GM23338 (cell line): ENCODE measurements at regions not wholly inside any gene's neighbourhood (a gene's known extent, or its start where the extent isn't known, plus 50 kb on each side); places are given as distances from the start of the nearest gene placed in this dataset.

Experiments used
- ATAC-seq: fragments of 200-7000 bp; cut with Tn5 transposase; 3 replicates; pipeline ENCODE4 v1.9.1; 2020
- DNase-seq: peaks from one replicate; pipeline ENCODE4 v3.0.0-alpha.2; 2015; ENCODE audit warnings: low spot score
- H2AFZ ChIP-seq: fragments of 200-600 bp; sonication (generic); 2 replicates; pipeline ENCODE4 v1.8.0; 2016; ENCODE audit warnings: antibody characterized with exemption, mild to moderate bottlenecking, moderate library complexity
- H3F3A ChIP-seq: fragments of 200-600 bp; sonication (generic); replicated peaks from 2 replicates; pipeline ENCODE4 v1.8.0; 2017; ENCODE audit warnings: antibody characterized with exemption, mixed run types, low read depth
- H3K27ac ChIP-seq: fragments of 200-600 bp; sonication (generic); 2 replicates; pipeline ENCODE4 v1.6.1; 2016; ENCODE audit warnings: low read depth
- H3K27me3 ChIP-seq: fragments of 200-600 bp; sonication (generic); 2 replicates; pipeline ENCODE4 v1.8.0; 2016; ENCODE audit warnings: mild to moderate bottlenecking, mixed run types, moderate library complexity; ENCODE audit not compliant: insufficient read depth
- H3K36me3 ChIP-seq: fragments of 200-600 bp; sonication (generic); 2 replicates; pipeline ENCODE4 v1.8.0; 2016; ENCODE audit warnings: mild to moderate bottlenecking; ENCODE audit not compliant: insufficient read depth
- H3K4me1 ChIP-seq: fragments of 200-600 bp; sonication (generic); 2 replicates; pipeline ENCODE4 v1.8.0; 2016; ENCODE audit warnings: mild to moderate bottlenecking, moderate library complexity; ENCODE audit not compliant: insufficient read depth
- H3K4me2 ChIP-seq: fragments of 200-600 bp; sonication (generic); 2 replicates; pipeline ENCODE4 v1.7.1; 2017; ENCODE audit warnings: mixed run types
- H3K4me3 ChIP-seq: fragments of 200-600 bp; sonication (generic); 2 replicates; pipeline ENCODE4 v1.6.1; 2016; ENCODE audit warnings: mixed run types
- H3K79me2 ChIP-seq: fragments of 200-600 bp; sonication (generic); replicated peaks from 2 replicates; pipeline ENCODE4 v1.8.0; 2017; ENCODE audit warnings: mild to moderate bottlenecking; ENCODE audit not compliant: insufficient read depth
- H3K9me2 ChIP-seq: fragments of 200-600 bp; sonication (generic); 2 replicates; pipeline ENCODE4 v1.8.0; 2017; ENCODE audit not compliant: insufficient read depth
- H4K20me1 ChIP-seq: fragments of 200-600 bp; sonication (generic); replicated peaks from 2 replicates; pipeline ENCODE4 v1.8.0; 2017; ENCODE audit warnings: mild to moderate bottlenecking; ENCODE audit not compliant: insufficient read depth
- H3K27ac Mint-ChIP-seq: 2 replicates; pipeline ENCODE4 v1.8.0; 2020; ENCODE audit warnings: inconsistent platforms, mild to moderate bottlenecking, moderate library complexity, mixed read lengths
- H3K27me3 Mint-ChIP-seq: 3 replicates; pipeline ENCODE4 v1.8.0; 2022; ENCODE audit warnings: low read depth, mild to moderate bottlenecking, moderate library complexity, mixed read lengths, inconsistent platforms; ENCODE audit not compliant: insufficient read depth, poor library complexity
- H3K36me3 Mint-ChIP-seq: 3 replicates; pipeline ENCODE4 v1.8.0; 2021; ENCODE audit warnings: low read depth, mild to moderate bottlenecking, inconsistent platforms, moderate library complexity, mixed read lengths
- H3K4me1 Mint-ChIP-seq: 3 replicates; pipeline ENCODE4 v1.8.0; 2020; ENCODE audit warnings: mild to moderate bottlenecking, inconsistent platforms, mixed read lengths
- H3K4me3 Mint-ChIP-seq: 3 replicates; pipeline ENCODE4 v1.8.0; 2021; ENCODE audit warnings: moderate library complexity, mild to moderate bottlenecking, inconsistent platforms, mixed read lengths
- H3K9me3 Mint-ChIP-seq: 3 replicates; pipeline ENCODE4 v1.8.0; 2020; ENCODE audit warnings: moderate library complexity, mild to moderate bottlenecking, inconsistent platforms, mixed read lengths
- EZH2 ChIP-seq: fragments of 200-600 bp; sonication (generic); IDR thresholded peaks from one replicate; pipeline ENCODE4 v1.8.0; 2017; ENCODE audit warnings: antibody characterized with exemption, mild to moderate bottlenecking, low read depth; ENCODE audit not compliant: unreplicated experiment
- JUNB ChIP-seq: IDR thresholded peaks from one replicate; pipeline ENCODE4 v1.6.1; 2016; ENCODE audit warnings: antibody characterized with exemption; ENCODE audit not compliant: unreplicated experiment
- STAT1 ChIP-seq: IDR thresholded peaks from one replicate; pipeline ENCODE4 v1.6.1; 2016; ENCODE audit warnings: antibody characterized with exemption; ENCODE audit not compliant: unreplicated experiment
- ZNF114 ChIP-seq: fragments of 250-450 bp; sonication (Bioruptor Pico); IDR thresholded peaks from 2 replicates; pipeline ENCODE4 v1.5.0; 2020; ENCODE audit warnings: mild to moderate bottlenecking, moderate library complexity
- ZNF462 ChIP-seq: fragments of 250-450 bp; sonication (Bioruptor Pico); IDR thresholded peaks from 2 replicates; pipeline ENCODE4 v1.5.0; 2020; ENCODE audit warnings: mild to moderate bottlenecking, moderate library complexity
- TF ChIP-seq, protein P1 (sequence below): IDR thresholded peaks from 2 replicates; pipeline ENCODE4 v1.6.1; 2016; ENCODE audit warnings: antibody characterized with exemption
- TF ChIP-seq, protein P2 (sequence below), 2 experiments: fragments of 200-600 bp in 1 of 2; sonication (generic) in 1 of 2; conservative IDR thresholded peaks; 2 replicates each; pipeline versions ENCODE4 v1.5.1 to v1.6.1; 2016 to 2017; ENCODE audit warnings: antibody characterized with exemption in 2 of 2, low read depth in 2 of 2, mild to moderate bottlenecking in 2 of 2, moderate library complexity in 1 of 2

GRCh38 chr2:4668381-4668780 is 965.0 kb downstream of the DCDC2C start (continued):
- TF ChIP-seq ZNF462 (CRISPR knock-in tag): no peak
- no peak for TF ChIP-seq STAT1

- H3K27me3 ChIP-seq: no peaks in the 10 kb centered on the region
- H3F3A ChIP-seq: no peaks in the 10 kb centered on the region
- H3K36me3 Mint-ChIP-seq: peaks cover 2% of the 10 kb centered on the region; the same call in 2 of the 3 replicates
- H3K4me3 ChIP-seq: no peak overlapping the region
- H3K4me1 ChIP-seq: no peaks in the 10 kb centered on the region
- H3K79me2 ChIP-seq: no peaks in the 10 kb centered on the region
- ATAC-seq (no peak), DNase-seq (no peak)
- H3K36me3 ChIP-seq: no peaks in the 10 kb centered on the region
- H4K20me1 ChIP-seq: no peaks in the 10 kb centered on the region
- H3K27ac Mint-ChIP-seq: no peak overlapping the region
- no peaks in the 10 kb centered on the region for H3K4me1 Mint-ChIP-seq
- H3K9me3 Mint-ChIP-seq: peaks cover 71% of the 10 kb centered on the region
- no peak overlapping the region for H3K27ac ChIP-seq
- no peak overlapping the region for H3K4me3 Mint-ChIP-seq
- no peaks in the 10 kb centered on the region for H3K27me3 Mint-ChIP-seq
- no peak overlapping the region for H3K4me2 ChIP-seq
- H2AFZ ChIP-seq: no peak overlapping the region
- H3K9me2 ChIP-seq: no peaks in the 10 kb centered on the region
- TF ChIP-seq EZH2: no peak
- TF ChIP-seq, protein P1, sequence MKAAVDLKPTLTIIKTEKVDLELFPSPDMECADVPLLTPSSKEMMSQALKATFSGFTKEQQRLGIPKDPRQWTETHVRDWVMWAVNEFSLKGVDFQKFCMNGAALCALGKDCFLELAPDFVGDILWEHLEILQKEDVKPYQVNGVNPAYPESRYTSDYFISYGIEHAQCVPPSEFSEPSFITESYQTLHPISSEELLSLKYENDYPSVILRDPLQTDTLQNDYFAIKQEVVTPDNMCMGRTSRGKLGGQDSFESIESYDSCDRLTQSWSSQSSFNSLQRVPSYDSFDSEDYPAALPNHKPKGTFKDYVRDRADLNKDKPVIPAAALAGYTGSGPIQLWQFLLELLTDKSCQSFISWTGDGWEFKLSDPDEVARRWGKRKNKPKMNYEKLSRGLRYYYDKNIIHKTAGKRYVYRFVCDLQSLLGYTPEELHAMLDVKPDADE: no peak
- TF ChIP-seq ZNF462 (CRISPR knock-in tag): no peak
- no peak for TF ChIP-seq STAT1
- TF ChIP-seq, protein P2, sequence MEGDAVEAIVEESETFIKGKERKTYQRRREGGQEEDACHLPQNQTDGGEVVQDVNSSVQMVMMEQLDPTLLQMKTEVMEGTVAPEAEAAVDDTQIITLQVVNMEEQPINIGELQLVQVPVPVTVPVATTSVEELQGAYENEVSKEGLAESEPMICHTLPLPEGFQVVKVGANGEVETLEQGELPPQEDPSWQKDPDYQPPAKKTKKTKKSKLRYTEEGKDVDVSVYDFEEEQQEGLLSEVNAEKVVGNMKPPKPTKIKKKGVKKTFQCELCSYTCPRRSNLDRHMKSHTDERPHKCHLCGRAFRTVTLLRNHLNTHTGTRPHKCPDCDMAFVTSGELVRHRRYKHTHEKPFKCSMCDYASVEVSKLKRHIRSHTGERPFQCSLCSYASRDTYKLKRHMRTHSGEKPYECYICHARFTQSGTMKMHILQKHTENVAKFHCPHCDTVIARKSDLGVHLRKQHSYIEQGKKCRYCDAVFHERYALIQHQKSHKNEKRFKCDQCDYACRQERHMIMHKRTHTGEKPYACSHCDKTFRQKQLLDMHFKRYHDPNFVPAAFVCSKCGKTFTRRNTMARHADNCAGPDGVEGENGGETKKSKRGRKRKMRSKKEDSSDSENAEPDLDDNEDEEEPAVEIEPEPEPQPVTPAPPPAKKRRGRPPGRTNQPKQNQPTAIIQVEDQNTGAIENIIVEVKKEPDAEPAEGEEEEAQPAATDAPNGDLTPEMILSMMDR (conservative IDR thresholded peaks at IDR 0.05; ENCODE audit: low read depth in 2 of 2): no peak
- no peak for TF ChIP-seq ZNF114 (CRISPR knock-in tag)
- TF ChIP-seq JUNB: no peak
These were observed 967.0 kb downstream of the DCDC2C start for GRCh38 chr2:4670331-4670730.
